ENCODE measurements at regions not wholly inside any gene's neighbourhood (a gene's known extent, or its start where the extent isn't known, plus 50 kb on each side); places are given as distances from the start of the nearest gene placed in this dataset.

DNA sequence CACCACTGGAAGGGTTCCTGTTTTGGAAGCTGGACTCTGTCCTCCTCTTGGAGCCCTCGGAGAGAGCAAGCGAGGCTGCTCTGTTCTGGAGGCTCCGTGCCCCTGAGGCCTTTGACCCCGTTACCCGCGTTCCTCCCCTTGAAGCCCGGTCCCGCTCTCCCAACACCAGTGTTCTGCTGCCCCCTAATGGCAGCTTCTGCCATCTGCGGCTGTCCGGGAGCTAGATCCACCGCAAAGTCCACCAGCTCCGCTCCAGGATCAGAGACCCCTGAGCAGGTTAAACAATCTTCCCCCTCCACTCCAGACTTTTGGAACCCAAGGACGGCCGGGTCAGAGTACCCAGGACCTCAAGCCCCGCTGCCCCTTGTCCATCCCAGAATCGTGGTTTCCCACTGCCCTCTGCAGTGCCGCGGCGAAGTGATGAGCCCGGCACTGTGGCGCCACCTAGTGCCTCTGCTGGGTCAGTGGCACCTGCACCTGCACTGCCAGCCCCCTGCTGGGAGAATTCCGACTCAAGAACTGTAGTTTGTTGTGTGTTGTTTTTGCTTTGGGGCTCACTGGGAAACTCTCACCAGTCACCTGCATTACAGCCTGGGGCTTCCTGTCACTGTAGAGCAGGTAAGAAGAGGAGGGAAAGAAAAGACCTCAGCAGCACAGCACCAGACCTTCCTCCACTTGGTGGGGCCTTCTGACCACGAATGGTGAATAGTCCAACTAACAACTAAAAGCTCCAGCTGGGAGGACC is 63.5 kb upstream of the NFASC start:
- no peak for TF ChIP-seq EP300 (IDR thresholded peaks at IDR 0.05)
- TF ChIP-seq, protein P1, sequence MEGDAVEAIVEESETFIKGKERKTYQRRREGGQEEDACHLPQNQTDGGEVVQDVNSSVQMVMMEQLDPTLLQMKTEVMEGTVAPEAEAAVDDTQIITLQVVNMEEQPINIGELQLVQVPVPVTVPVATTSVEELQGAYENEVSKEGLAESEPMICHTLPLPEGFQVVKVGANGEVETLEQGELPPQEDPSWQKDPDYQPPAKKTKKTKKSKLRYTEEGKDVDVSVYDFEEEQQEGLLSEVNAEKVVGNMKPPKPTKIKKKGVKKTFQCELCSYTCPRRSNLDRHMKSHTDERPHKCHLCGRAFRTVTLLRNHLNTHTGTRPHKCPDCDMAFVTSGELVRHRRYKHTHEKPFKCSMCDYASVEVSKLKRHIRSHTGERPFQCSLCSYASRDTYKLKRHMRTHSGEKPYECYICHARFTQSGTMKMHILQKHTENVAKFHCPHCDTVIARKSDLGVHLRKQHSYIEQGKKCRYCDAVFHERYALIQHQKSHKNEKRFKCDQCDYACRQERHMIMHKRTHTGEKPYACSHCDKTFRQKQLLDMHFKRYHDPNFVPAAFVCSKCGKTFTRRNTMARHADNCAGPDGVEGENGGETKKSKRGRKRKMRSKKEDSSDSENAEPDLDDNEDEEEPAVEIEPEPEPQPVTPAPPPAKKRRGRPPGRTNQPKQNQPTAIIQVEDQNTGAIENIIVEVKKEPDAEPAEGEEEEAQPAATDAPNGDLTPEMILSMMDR (IDR thresholded peaks at IDR 0.05), result peak; percentile 94 to 97 (median 96)
- no peak for TF ChIP-seq POLR2A (IDR thresholded peaks at IDR 0.05)
- H3K36me3 ChIP-seq, result no peaks in the 10 kb centered on the region
- 4 to 5% methylated on average over 23 of the region's 23 CpGs for WGBS, 2 donors
- peak; percentile 89 for DNase-seq
- H3K4me1 ChIP-seq, result peaks cover 0 to 17% (median 4%) of the 10 kb centered on the region in 4 donors
- intact Hi-C loops (cut with DNase I), result loop anchor here (1.0 kb wide), 2 partner anchors 135 to 241 kb away; no protein-coding TSS in a partner anchor
- H3K27ac ChIP-seq, result peak overlapping the region in 2 of 4 donors; percentile 7 to 51
- no peaks in the 10 kb centered on the region for H3K9me3 ChIP-seq
- H3K27me3 ChIP-seq, result no peaks in the 10 kb centered on the region
- H3K4me3 ChIP-seq, result peak overlapping the region; percentile 18 to 48 (median 42)

DNA sequence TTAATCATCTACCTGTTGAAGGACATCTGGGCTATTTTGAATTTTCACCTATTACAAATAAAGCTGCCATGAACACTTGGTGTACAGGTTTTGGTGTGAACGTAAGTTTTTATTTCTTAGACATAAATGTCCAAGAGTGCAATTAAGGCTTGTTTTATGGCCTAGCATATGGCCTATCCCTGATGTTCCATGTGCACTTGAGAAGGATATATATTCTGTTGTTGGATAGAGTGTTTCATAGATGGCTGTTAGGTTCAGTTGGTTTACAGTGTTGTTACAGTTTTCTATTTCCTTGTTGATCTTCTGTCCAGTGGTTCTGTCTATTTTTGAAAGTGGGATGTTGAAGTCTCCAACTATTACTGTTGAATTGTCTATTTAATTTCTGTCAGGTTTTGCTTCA is 61.2 kb upstream of the NFASC start:
- Histone ChIP-seq H3K9me3 (no peaks in the 10 kb centered on the region), H3K4me1 (peaks cover 0 to 35% (median 22%) of the 10 kb centered on the region in 4 donors), H3K27ac (no peak overlapping the region), H3K4me3 (no peak overlapping the region), H3K27me3 (no peaks in the 10 kb centered on the region), H3K36me3 (no peaks in the 10 kb centered on the region)
- intact Hi-C loops (cut with DNase I), result no loop called here
- DNase-seq, result no peak
- TF ChIP-seq POLR2A (IDR thresholded peaks at IDR 0.05), result no peak
- no peak for TF ChIP-seq POLR2AphosphoS5 (IDR thresholded peaks at IDR 0.05)
- no peak for TF ChIP-seq EP300 (IDR thresholded peaks at IDR 0.05)
- TF ChIP-seq, protein P1 (IDR thresholded peaks at IDR 0.05), result no peak
- WGBS, 2 donors, result 23 to 74% methylated on average over 1 of the region's 1 CpG

DNA sequence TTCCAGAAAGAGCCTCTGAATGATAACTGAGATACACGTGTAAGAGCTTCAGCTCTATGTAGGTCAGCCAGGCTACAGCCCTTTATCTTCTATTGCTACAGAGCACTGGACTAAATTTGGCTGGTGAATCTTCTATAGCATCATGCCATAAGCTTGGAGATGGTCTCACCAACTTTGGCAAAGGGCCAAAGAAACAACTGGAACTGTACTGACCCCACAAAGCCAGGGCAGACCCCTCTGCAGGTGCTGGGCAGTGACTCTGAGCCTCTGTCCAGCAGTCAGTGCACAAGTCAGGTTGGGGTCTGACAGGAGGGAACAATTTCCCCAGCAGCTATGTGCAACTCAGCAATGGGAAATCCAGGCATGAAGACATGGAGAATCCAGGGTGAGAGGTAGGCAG is 57.8 kb upstream of the NFASC start:
- no peak for DNase-seq
- no peak overlapping the region for H3K4me3 ChIP-seq
- intact Hi-C loops (cut with DNase I), result no loop called here
- H3K27me3 ChIP-seq, result no peaks in the 10 kb centered on the region
- WGBS, 2 donors, result 83 to 86% methylated on average over 1 of the region's 1 CpG
- peaks cover 0 to 39% (median 25%) of the 10 kb centered on the region in 4 donors for H3K4me1 ChIP-seq
- TF ChIP-seq EP300 (IDR thresholded peaks at IDR 0.05), result no peak
- TF ChIP-seq, protein P1 (IDR thresholded peaks at IDR 0.05), result no peak
- no peak for TF ChIP-seq POLR2A (IDR thresholded peaks at IDR 0.05)
- no peak for TF ChIP-seq POLR2AphosphoS5 (IDR thresholded peaks at IDR 0.05)
- no peaks in the 10 kb centered on the region for H3K36me3 ChIP-seq
- H3K27ac ChIP-seq, result peak overlapping the region in 1 of 4 donors; percentile 87
- H3K9me3 ChIP-seq, result no peaks in the 10 kb centered on the region

DNA sequence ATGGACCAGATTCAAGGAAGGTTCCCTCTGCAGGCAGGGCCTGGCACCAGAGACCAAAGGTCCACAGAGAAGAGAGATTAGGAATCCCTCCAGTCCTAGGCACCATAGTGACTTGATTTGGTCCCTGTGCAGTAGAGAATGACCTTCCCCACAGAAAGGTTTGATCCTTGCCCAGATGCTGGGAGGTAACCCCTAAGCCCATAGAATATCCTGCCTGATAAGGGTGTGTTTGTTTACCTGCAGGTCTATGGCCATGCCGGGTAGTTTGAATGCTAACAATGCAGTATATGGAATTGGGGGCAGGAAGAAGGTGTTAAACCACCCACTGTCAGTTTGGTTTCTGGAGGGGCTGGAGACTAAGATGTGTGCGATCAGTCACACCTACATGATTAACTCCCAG is 57.1 kb upstream of the NFASC start:
- Histone ChIP-seq H3K4me1 (peaks cover 0 to 41% (median 25%) of the 10 kb centered on the region in 4 donors), H3K36me3 (no peaks in the 10 kb centered on the region), H3K9me3 (no peaks in the 10 kb centered on the region), H3K27ac (peak overlapping the region; percentile 36 to 87 (median 54)), H3K4me3 (no peak overlapping the region), H3K27me3 (no peaks in the 10 kb centered on the region)
- TF ChIP-seq POLR2AphosphoS5 (IDR thresholded peaks at IDR 0.05) (no peak), EP300 (IDR thresholded peaks at IDR 0.05) (no peak), POLR2A (IDR thresholded peaks at IDR 0.05) (no peak)
- TF ChIP-seq, protein P1 (IDR thresholded peaks at IDR 0.05), result no peak
- intact Hi-C loops (cut with DNase I), result no loop called here
- WGBS, 2 donors, result 47 to 66% methylated on average over 2 of the region's 2 CpGs
- no peak for DNase-seq
